ENCODE measurements at regions not wholly inside any gene's neighbourhood (a gene's known extent, or its start where the extent isn't known, plus 50 kb on each side); places are given as distances from the start of the nearest gene placed in this dataset.
A peak's percentile ranks its signal among the peaks of the same experiment; 100 is the strongest.

GRCh38 chr11:19433791-19434190, 193.0 kb upstream of the E2F8 start:
- Histone ChIP-seq H3K36me3 (ENCODE audit: control insufficient read depth in 3 of 3, insufficient read depth in 3 of 3, low read length in 3 of 3) (no peaks in the 10 kb centered on the region), H3K9me3 (ENCODE audit: control insufficient read depth in 3 of 3, low read length in 3 of 3) (no peaks in the 10 kb centered on the region), H3K27ac (ENCODE audit: low read depth, low read length) (no peak overlapping the region), H3K4me1 (ENCODE audit: control insufficient read depth in 3 of 3, insufficient read depth in 3 of 3, low read length in 3 of 3) (peaks cover 0 to 3% (median 0%) of the 10 kb centered on the region in 3 donors), H3K27me3 (ENCODE audit: control insufficient read depth in 3 of 3, insufficient read depth in 3 of 3, low read length in 3 of 3) (peaks cover 0 to 7% (median 0%) of the 10 kb centered on the region in 3 donors), H3K9ac (ENCODE audit: low read depth in 1 of 3, low read length in 3 of 3) (no peak overlapping the region), H3K4me3 (ENCODE audit: low read length in 3 of 3) (no peak overlapping the region)

- no peaks in the 10 kb centered on the region for H3K36me3 ChIP-seq (ENCODE audit: control insufficient read depth in 3 of 3, insufficient read depth in 3 of 3, low read length in 3 of 3)
- no peak overlapping the region for H3K9ac ChIP-seq (ENCODE audit: low read depth in 1 of 3, low read length in 3 of 3)
- H3K27ac ChIP-seq (ENCODE audit: low read depth, low read length), result no peak overlapping the region
- peaks cover 0 to 7% (median 0%) of the 10 kb centered on the region in 3 donors for H3K27me3 ChIP-seq (ENCODE audit: control insufficient read depth in 3 of 3, insufficient read depth in 3 of 3, low read length in 3 of 3)
- no peaks in the 10 kb centered on the region for H3K9me3 ChIP-seq (ENCODE audit: control insufficient read depth in 3 of 3, low read length in 3 of 3)
- no peak overlapping the region for H3K4me3 ChIP-seq (ENCODE audit: low read length in 3 of 3)
- peaks cover 0 to 3% (median 0%) of the 10 kb centered on the region in 3 donors for H3K4me1 ChIP-seq (ENCODE audit: control insufficient read depth in 3 of 3, insufficient read depth in 3 of 3, low read length in 3 of 3)
These were observed 192.6 kb upstream of the E2F8 start for GRCh38 chr11:19433367-19433766.

GRCh38 chr11:19432370-19433061, 191.8 kb upstream of the E2F8 start:
- Histone ChIP-seq H3K4me1 (ENCODE audit: control insufficient read depth in 3 of 3, insufficient read depth in 3 of 3, low read length in 3 of 3) (peaks cover 0 to 3% (median 0%) of the 10 kb centered on the region in 3 donors), H3K36me3 (ENCODE audit: control insufficient read depth in 3 of 3, insufficient read depth in 3 of 3, low read length in 3 of 3) (no peaks in the 10 kb centered on the region), H3K27me3 (ENCODE audit: control insufficient read depth in 3 of 3, insufficient read depth in 3 of 3, low read length in 3 of 3) (peaks cover 0 to 7% (median 0%) of the 10 kb centered on the region in 3 donors), H3K9me3 (ENCODE audit: control insufficient read depth in 3 of 3, low read length in 3 of 3) (no peaks in the 10 kb centered on the region), H3K27ac (ENCODE audit: low read depth, low read length) (peak overlapping the region; percentile 37), H3K9ac (ENCODE audit: low read depth in 1 of 3, low read length in 3 of 3) (no peak overlapping the region), H3K4me3 (ENCODE audit: low read length in 3 of 3) (no peak overlapping the region)

- Histone ChIP-seq H3K4me3 (ENCODE audit: low read length in 3 of 3) (no peak overlapping the region), H3K9ac (ENCODE audit: low read depth in 1 of 3, low read length in 3 of 3) (no peak overlapping the region), H3K4me1 (ENCODE audit: control insufficient read depth in 3 of 3, insufficient read depth in 3 of 3, low read length in 3 of 3) (peaks cover 0 to 3% (median 3%) of the 10 kb centered on the region in 3 donors), H3K27ac (ENCODE audit: low read depth, low read length) (no peak overlapping the region), H3K9me3 (ENCODE audit: control insufficient read depth in 3 of 3, low read length in 3 of 3) (no peaks in the 10 kb centered on the region), H3K27me3 (ENCODE audit: control insufficient read depth in 3 of 3, insufficient read depth in 3 of 3, low read length in 3 of 3) (peaks cover 0 to 7% (median 0%) of the 10 kb centered on the region in 3 donors), H3K36me3 (ENCODE audit: control insufficient read depth in 3 of 3, insufficient read depth in 3 of 3, low read length in 3 of 3) (no peaks in the 10 kb centered on the region)
These were observed 190.1 kb upstream of the E2F8 start for GRCh38 chr11:19430754-19431398.

GRCh38 chr11:19430346-19430745, 189.6 kb upstream of the E2F8 start:
- Histone ChIP-seq H3K27me3 (ENCODE audit: control insufficient read depth in 3 of 3, insufficient read depth in 3 of 3, low read length in 3 of 3) (peaks cover 0 to 7% (median 0%) of the 10 kb centered on the region in 3 donors), H3K4me3 (ENCODE audit: low read length in 3 of 3) (no peak overlapping the region), H3K4me1 (ENCODE audit: control insufficient read depth in 3 of 3, insufficient read depth in 3 of 3, low read length in 3 of 3) (peaks cover 0 to 3% (median 3%) of the 10 kb centered on the region in 3 donors), H3K27ac (ENCODE audit: low read depth, low read length) (no peak overlapping the region), H3K36me3 (ENCODE audit: control insufficient read depth in 3 of 3, insufficient read depth in 3 of 3, low read length in 3 of 3) (no peaks in the 10 kb centered on the region), H3K9ac (ENCODE audit: low read depth in 1 of 3, low read length in 3 of 3) (no peak overlapping the region), H3K9me3 (ENCODE audit: control insufficient read depth in 3 of 3, low read length in 3 of 3) (no peaks in the 10 kb centered on the region)

- Histone ChIP-seq H3K4me1 (ENCODE audit: control insufficient read depth in 3 of 3, insufficient read depth in 3 of 3, low read length in 3 of 3) (peaks cover 0 to 3% (median 3%) of the 10 kb centered on the region in 3 donors), H3K4me3 (ENCODE audit: low read length in 3 of 3) (no peak overlapping the region), H3K9me3 (ENCODE audit: control insufficient read depth in 3 of 3, low read length in 3 of 3) (no peaks in the 10 kb centered on the region), H3K9ac (ENCODE audit: low read depth in 1 of 3, low read length in 3 of 3) (no peak overlapping the region), H3K27ac (ENCODE audit: low read depth, low read length) (no peak overlapping the region), H3K27me3 (ENCODE audit: control insufficient read depth in 3 of 3, insufficient read depth in 3 of 3, low read length in 3 of 3) (peaks cover 0 to 7% (median 0%) of the 10 kb centered on the region in 3 donors), H3K36me3 (ENCODE audit: control insufficient read depth in 3 of 3, insufficient read depth in 3 of 3, low read length in 3 of 3) (no peaks in the 10 kb centered on the region)
These were observed 188.5 kb upstream of the E2F8 start for GRCh38 chr11:19429108-19429760.

- no peak overlapping the region for H3K9ac ChIP-seq (ENCODE audit: low read depth in 1 of 3, low read length in 3 of 3)
- peaks cover 0 to 7% (median 0%) of the 10 kb centered on the region in 3 donors for H3K27me3 ChIP-seq (ENCODE audit: control insufficient read depth in 3 of 3, insufficient read depth in 3 of 3, low read length in 3 of 3)
- H3K27ac ChIP-seq (ENCODE audit: low read depth, low read length), result no peak overlapping the region
- no peak overlapping the region for H3K4me3 ChIP-seq (ENCODE audit: low read length in 3 of 3)
- peaks cover 0 to 3% (median 3%) of the 10 kb centered on the region in 3 donors for H3K4me1 ChIP-seq (ENCODE audit: control insufficient read depth in 3 of 3, insufficient read depth in 3 of 3, low read length in 3 of 3)
- no peaks in the 10 kb centered on the region for H3K36me3 ChIP-seq (ENCODE audit: control insufficient read depth in 3 of 3, insufficient read depth in 3 of 3, low read length in 3 of 3)
- H3K9me3 ChIP-seq (ENCODE audit: control insufficient read depth in 3 of 3, low read length in 3 of 3), result no peaks in the 10 kb centered on the region
These were observed 187.7 kb upstream of the E2F8 start for GRCh38 chr11:19428206-19429002.

GRCh38 chr11:19426756-19427403, 186.1 kb upstream of the E2F8 start:
- no peak overlapping the region for H3K4me3 ChIP-seq (ENCODE audit: low read length in 3 of 3)
- peaks cover 0 to 7% (median 0%) of the 10 kb centered on the region in 3 donors for H3K27me3 ChIP-seq (ENCODE audit: control insufficient read depth in 3 of 3, insufficient read depth in 3 of 3, low read length in 3 of 3)
- H3K9ac ChIP-seq (ENCODE audit: low read depth in 1 of 3, low read length in 3 of 3), result no peak overlapping the region
- no peaks in the 10 kb centered on the region for H3K9me3 ChIP-seq (ENCODE audit: control insufficient read depth in 3 of 3, low read length in 3 of 3)
- H3K36me3 ChIP-seq (ENCODE audit: control insufficient read depth in 3 of 3, insufficient read depth in 3 of 3, low read length in 3 of 3), result no peaks in the 10 kb centered on the region
- H3K4me1 ChIP-seq (ENCODE audit: control insufficient read depth in 3 of 3, insufficient read depth in 3 of 3, low read length in 3 of 3), result peaks cover 0 to 3% (median 0%) of the 10 kb centered on the region in 3 donors
- H3K27ac ChIP-seq (ENCODE audit: low read depth, low read length), result no peak overlapping the region

- no peak overlapping the region for H3K4me3 ChIP-seq (ENCODE audit: low read length in 3 of 3)
- no peak overlapping the region for H3K9ac ChIP-seq (ENCODE audit: low read depth in 1 of 3, low read length in 3 of 3)
- H3K27me3 ChIP-seq (ENCODE audit: control insufficient read depth in 3 of 3, insufficient read depth in 3 of 3, low read length in 3 of 3), result peaks cover 0 to 5% (median 0%) of the 10 kb centered on the region in 3 donors
- no peak overlapping the region for H3K27ac ChIP-seq (ENCODE audit: low read depth, low read length)
- no peaks in the 10 kb centered on the region for H3K36me3 ChIP-seq (ENCODE audit: control insufficient read depth in 3 of 3, insufficient read depth in 3 of 3, low read length in 3 of 3)
- H3K9me3 ChIP-seq (ENCODE audit: control insufficient read depth in 3 of 3, low read length in 3 of 3), result no peaks in the 10 kb centered on the region
- H3K4me1 ChIP-seq (ENCODE audit: control insufficient read depth in 3 of 3, insufficient read depth in 3 of 3, low read length in 3 of 3), result peaks cover 0 to 3% (median 0%) of the 10 kb centered on the region in 3 donors
These were observed 185.4 kb upstream of the E2F8 start for GRCh38 chr11:19426011-19426755.
